ENCODE measurements at regions not wholly inside any gene's neighbourhood (a gene's known extent, or its start where the extent isn't known, plus 50 kb on each side); places are given as distances from the start of the nearest gene placed in this dataset.

DNA sequence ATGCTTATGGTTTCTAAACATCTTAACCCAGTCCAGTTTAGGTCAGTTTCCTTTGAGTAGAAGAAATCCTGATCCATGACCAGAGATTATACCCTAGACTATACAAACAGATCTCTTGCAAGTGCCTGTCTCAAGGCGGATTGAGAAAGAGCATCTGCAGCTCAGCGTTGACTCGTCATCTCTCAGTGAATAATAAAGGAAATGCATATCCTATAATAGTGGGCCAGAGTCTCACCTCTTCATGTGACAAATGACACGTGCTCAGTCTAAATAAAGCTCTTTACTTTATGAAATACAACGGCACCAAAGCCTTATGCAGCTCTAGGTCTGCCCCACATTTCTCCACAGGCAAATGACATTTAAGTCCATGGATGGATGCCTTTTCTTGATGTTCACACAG, 179.4 kb upstream of the NR3C1 start:
- TF ChIP-seq RELA (CRISPR knock-in tag; IDR thresholded peaks at IDR 0.05) (no peak), SMARCE1 (IDR thresholded peaks at IDR 0.05; ENCODE audit: borderline replicate concordance) (no peak), SMC3 (IDR thresholded peaks at IDR 0.05; ENCODE audit: low read length) (no peak), BCLAF1 (IDR thresholded peaks at IDR 0.05) (no peak), NR2F6 (IDR thresholded peaks at IDR 0.05) (no peak), NR2F6 (CRISPR knock-in tag; IDR thresholded peaks at IDR 0.05) (no peak), HNF4A (CRISPR knock-in tag; IDR thresholded peaks at IDR 0.05) (no peak), HDAC1 (CRISPR knock-in tag; IDR thresholded peaks at IDR 0.05) (no peak), TAF15 (IDR thresholded peaks at IDR 0.05; ENCODE audit: low read depth, low read length, poor library complexity, severe bottlenecking) (no peak), CHD4 (IDR thresholded peaks at IDR 0.05; ENCODE audit: borderline replicate concordance, low read length) (no peak), PATZ1 (CRISPR knock-in tag; IDR thresholded peaks at IDR 0.05) (no peak), MXI1 (IDR thresholded peaks at IDR 0.05; ENCODE audit: borderline replicate concordance, low read depth, low read length) (no peak), HNRNPL (IDR thresholded peaks at IDR 0.05; ENCODE audit: low read depth, low read length) (no peak)
- TF ChIP-seq, protein P1, sequence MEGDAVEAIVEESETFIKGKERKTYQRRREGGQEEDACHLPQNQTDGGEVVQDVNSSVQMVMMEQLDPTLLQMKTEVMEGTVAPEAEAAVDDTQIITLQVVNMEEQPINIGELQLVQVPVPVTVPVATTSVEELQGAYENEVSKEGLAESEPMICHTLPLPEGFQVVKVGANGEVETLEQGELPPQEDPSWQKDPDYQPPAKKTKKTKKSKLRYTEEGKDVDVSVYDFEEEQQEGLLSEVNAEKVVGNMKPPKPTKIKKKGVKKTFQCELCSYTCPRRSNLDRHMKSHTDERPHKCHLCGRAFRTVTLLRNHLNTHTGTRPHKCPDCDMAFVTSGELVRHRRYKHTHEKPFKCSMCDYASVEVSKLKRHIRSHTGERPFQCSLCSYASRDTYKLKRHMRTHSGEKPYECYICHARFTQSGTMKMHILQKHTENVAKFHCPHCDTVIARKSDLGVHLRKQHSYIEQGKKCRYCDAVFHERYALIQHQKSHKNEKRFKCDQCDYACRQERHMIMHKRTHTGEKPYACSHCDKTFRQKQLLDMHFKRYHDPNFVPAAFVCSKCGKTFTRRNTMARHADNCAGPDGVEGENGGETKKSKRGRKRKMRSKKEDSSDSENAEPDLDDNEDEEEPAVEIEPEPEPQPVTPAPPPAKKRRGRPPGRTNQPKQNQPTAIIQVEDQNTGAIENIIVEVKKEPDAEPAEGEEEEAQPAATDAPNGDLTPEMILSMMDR (CRISPR knock-in tag; IDR thresholded peaks at IDR 0.05): no peak

Measured in HepG2 (cell line).